Heart right ventricle (tissue), 16 donors: ENCODE measurements at regions not wholly inside any gene's neighbourhood (a gene's known extent, or its start where the extent isn't known, plus 50 kb on each side); places are given as distances from the start of the nearest gene placed in this dataset.
"Not testable (repeated sequence)": the region's sequence is repeated elsewhere in the genome, so short reads cannot be mapped to it uniquely, and the experiment has no call there.

Experiments used
- ATAC-seq, 8 donors: fragments of 200-7000 bp; cut with Tn5 transposase; one replicate each; pipeline ENCODE4 v1.9.1; 2020; ENCODE audit warnings: mild to moderate bottlenecking in 8 of 8, moderate library complexity in 8 of 8, moderate number of reproducible peaks in 1 of 8
- DNase-seq, 2 donors: peaks; one replicate each; pipeline ENCODE4 v3.0.0-alpha.2; 2020
- H3K27ac ChIP-seq, 10 donors: fragments of 200-600 bp; sonication (generic) in 2 of 10; one replicate each; pipeline versions ENCODE4 v1.5.0 to v1.8.0; 2020 to 2022; ENCODE audit warnings: mild to moderate bottlenecking in 3 of 10
- H3K27me3 ChIP-seq, 7 donors: fragments of 200-600 bp; one replicate each; pipeline ENCODE4 v1.8.0; 2021 to 2022; ENCODE audit warnings: mild to moderate bottlenecking in 2 of 7
- H3K36me3 ChIP-seq, 9 donors: fragments of 200-600 bp; sonication (generic) in 1 of 9; one replicate each; pipeline versions ENCODE4 v1.5.0 to v1.8.0; 2020 to 2022; ENCODE audit warnings: mild to moderate bottlenecking in 2 of 9
- H3K4me1 ChIP-seq, 9 donors: fragments of 200-600 bp; sonication (generic) in 1 of 9; one replicate each; pipeline versions ENCODE4 v1.5.0 to v1.8.0; 2020 to 2022; ENCODE audit warnings: mild to moderate bottlenecking in 4 of 9
- H3K4me3 ChIP-seq, 10 donors: fragments of 200-600 bp; sonication (generic) in 2 of 10; one replicate each; pipeline versions ENCODE4 v1.5.0 to v1.8.0; 2020 to 2022; ENCODE audit warnings: mild to moderate bottlenecking in 7 of 10, moderate library complexity in 2 of 10
- H3K9me3 ChIP-seq, 11 donors: fragments of 200-600 bp in 10 of 11; sonication (generic) in 2 of 11; one replicate each; pipeline versions ENCODE4 v1.5.0 to v1.8.0; 2013 to 2022; ENCODE audit warnings: mild to moderate bottlenecking in 2 of 11, control low read depth in 1 of 11, moderate library complexity in 1 of 11
- CTCF ChIP-seq, 9 donors: fragments of 200-600 bp; sonication (generic) in 2 of 9; IDR thresholded peaks; one replicate each; pipeline versions ENCODE4 v1.5.0 to v1.8.0; 2021 to 2022; ENCODE audit warnings: antibody characterized with exemption in 9 of 9, mild to moderate bottlenecking in 5 of 9, moderate library complexity in 1 of 9
- whole genome bisulfite sequencing, 2 donors: extraction: QIAGEN DNeasy Blood & Tissue Kit; methylation state at CpG; one replicate each; pipeline ENCODE4 v1.1.7; 2013; ENCODE audit warnings: inconsistent platforms in 1 of 2; 5-methylcytosine and 5-hydroxymethylcytosine counted together
- intact Hi-C, 10 donors: fragments of 100-400 bp; cut with DNase I; formaldehyde crosslinking; loops; one replicate each; pipeline versions ENCODE4 v1.11.1 to v1.14.2; 2022
- donor health status: Arrhythmogenic right ventricular cardiomyopathy.
- donor health status: ischemic (EF 13 %, LVEDD 7.1; RV severe dilation, severe dysfunction).
- donor health status: healthy with polysubstance abuse.
- donor health status: DM: no; HTN: yes; CAD: no.
- donor health status: DM: no; HTN: no; CAD: no.
- donor health status: ischemic (EF 25% LVEDD 6.9; RV normal size, moderate dysfunction).
- donor health status: ischemic (EF 25% LVEDD 5.7; RV mildly dilated, moderate dysfunction).
- donor health status: healthy.
- donor health status: DM: yes; HTN: yes; CAD: no.
- donor health status: Ischemic cardiomyopathy.
- donor health status: ischemic (EF 35%, LVEDD 5.7; RV mildly dilated, moderate dysfunction).
- donor health status: nonischemic (EF 11% LVEDD 7.7; RV severe dilation, severe dysfunction).
- donor health status: DM: yes; HTN: yes; CAD: no.
- donor health status: PGD.
- donor health status: ischemic (EF 29% LVEDD 5.4; RV normal size, mild dysfunction).
- donor health status: nonischemic (EF 23%, LVEDD 6.1; RV moderate dilation, normal function).

- no peaks in the 10 kb centered on the region for H3K36me3 ChIP-seq
- DNase-seq (no peak), ATAC-seq (no peak)
- no peak overlapping the region for H3K27ac ChIP-seq
- 65 to 74% methylated on average over 4 of the region's 4 CpGs for WGBS, 2 donors
- intact Hi-C loops, result loop anchor here in 1 of 10 donors (10.0 kb wide), 1 partner anchor 356 kb away; the partner anchor contains the start of gene CXCL13
- no peaks in the 10 kb centered on the region for H3K4me1 ChIP-seq
- TF ChIP-seq CTCF (IDR thresholded peaks at IDR 0.05), result no peak
- no peak overlapping the region for H3K4me3 ChIP-seq
- no peaks in the 10 kb centered on the region for H3K9me3 ChIP-seq
- peaks cover 0 to 5% (median 0%) of the 10 kb centered on the region in 7 donors for H3K27me3 ChIP-seq
Measured at GRCh38 chr4:77248805-77249204, 91.8 kb downstream of the CCNG2 start.

- DNase-seq, result no peak
- H3K9me3 ChIP-seq, result no peaks in the 10 kb centered on the region
- 64 to 67% methylated on average over 3 of the region's 3 CpGs for WGBS, 2 donors
Measured at GRCh38 chr4:77251751-77252150, 94.7 kb downstream of the CCNG2 start.

GRCh38 chr4:77263247-77263646 lies 106.2 kb downstream of the CCNG2 start:
- no peak overlapping the region for H3K27ac ChIP-seq
- WGBS, 2 donors, result 83 to 86% methylated on average over 2 of the region's 2 CpGs
- TF ChIP-seq CTCF (IDR thresholded peaks at IDR 0.05), result no peak
- ATAC-seq, result no peak
- intact Hi-C loops, result no loop called here
- H3K27me3 ChIP-seq, result no peaks in the 10 kb centered on the region
- no peaks in the 10 kb centered on the region for H3K36me3 ChIP-seq
- peaks cover 0 to 24% (median 3%) of the 10 kb centered on the region in 11 donors for H3K9me3 ChIP-seq
- no peak for DNase-seq
- H3K4me1 ChIP-seq, result no peaks in the 10 kb centered on the region
- H3K4me3 ChIP-seq, result no peak overlapping the region

More at GRCh38 chr4:77251751-77252150, 94.7 kb downstream of the CCNG2 start:
- H3K4me1 ChIP-seq, result no peaks in the 10 kb centered on the region
- no peak for TF ChIP-seq CTCF (IDR thresholded peaks at IDR 0.05)
- no peak overlapping the region for H3K4me3 ChIP-seq
- H3K27ac ChIP-seq, result no peak overlapping the region
- ATAC-seq, result no peak
- H3K27me3 ChIP-seq, result peaks cover 0 to 5% (median 0%) of the 10 kb centered on the region in 7 donors
- no peaks in the 10 kb centered on the region for H3K36me3 ChIP-seq
- intact Hi-C loops, result no loop called here

GRCh38 chr4:77263976-77264375 lies 107.0 kb downstream of the CCNG2 start:
- ATAC-seq, H3K27ac ChIP-seq, H3K36me3 ChIP-seq, H3K4me3 ChIP-seq, H3K27me3 ChIP-seq, intact Hi-C loops, H3K4me1 ChIP-seq, DNase-seq: not testable (repeated sequence)
- H3K9me3 ChIP-seq, result peaks cover 0 to 23% (median 3%) of the 10 kb centered on the region in 11 donors
- 39 to 69% methylated on average over 4 of the region's 4 CpGs for WGBS, 2 donors

- WGBS, 2 donors, result 53 to 60% methylated on average over 2 of the region's 2 CpGs
- ATAC-seq, result no peak
- DNase-seq, result no peak
- Histone ChIP-seq H3K36me3 (no peaks in the 10 kb centered on the region), H3K9me3 (peaks cover 0 to 23% (median 3%) of the 10 kb centered on the region in 11 donors), H3K4me3 (no peak overlapping the region), H3K27me3 (no peaks in the 10 kb centered on the region), H3K27ac (no peak overlapping the region), H3K4me1 (no peaks in the 10 kb centered on the region)
- TF ChIP-seq CTCF (IDR thresholded peaks at IDR 0.05), result no peak
- intact Hi-C loops, result no loop called here
Measured at GRCh38 chr4:77264826-77265225, 107.8 kb downstream of the CCNG2 start.
